ENCODE measurements at regions not wholly inside any gene's neighbourhood (a gene's known extent, or its start where the extent isn't known, plus 50 kb on each side); places are given as distances from the start of the nearest gene placed in this dataset.

- no peak for TF ChIP-seq CTCF (IDR thresholded peaks at IDR 0.05; ENCODE audit: low read depth, low read length)
- TF ChIP-seq POLR2A (IDR thresholded peaks at IDR 0.05; ENCODE audit: extremely low read depth, insufficient read length), result no peak
- no peak for TF ChIP-seq MAX (IDR thresholded peaks at IDR 0.05; ENCODE audit: low read depth, low read length)
- TF ChIP-seq MYC (IDR thresholded peaks at IDR 0.05; ENCODE audit: low read depth, low read length), result no peak
Observed at GRCh38 chr20:50398821-50399554, 111.2 kb upstream of the PTPN1 start.

Measured in NB4 (cell line).